ENCODE measurements at regions not wholly inside any gene's neighbourhood (a gene's known extent, or its start where the extent isn't known, plus 50 kb on each side); places are given as distances from the start of the nearest gene placed in this dataset.

GRCh38 chr7:54037873-54038272 is 504.3 kb upstream of the VSTM2A start:
- TF ChIP-seq ZNF302 (CRISPR knock-in tag; IDR thresholded peaks at IDR 0.05) (no peak), TFCP2L1 (CRISPR knock-in tag; IDR thresholded peaks at IDR 0.05) (no peak)
